GM21367 (cell line): ENCODE measurements at regions not wholly inside any gene's neighbourhood (a gene's known extent, or its start where the extent isn't known, plus 50 kb on each side); places are given as distances from the start of the nearest gene placed in this dataset.

Experiments
- ATAC-seq: cut with Tn5 transposase; IDR thresholded peaks from one replicate; pipeline ENCODE4 v1.9.1; 2021; ENCODE audit not compliant: unreplicated experiment

GRCh38 chr11:134584706-134585445, 172.8 kb upstream of the B3GAT1 start:
- no peak for ATAC-seq

GRCh38 chr11:134584001-134584561, 172.0 kb upstream of the B3GAT1 start:
- no peak for ATAC-seq

GRCh38 chr11:134583397-134583990, 171.5 kb upstream of the B3GAT1 start:
- ATAC-seq = no peak

GRCh38 chr11:134582770-134583095, 170.7 kb upstream of the B3GAT1 start:
- no peak for ATAC-seq

- ATAC-seq = no peak
Measured at GRCh38 chr11:134581966-134582769, 170.1 kb upstream of the B3GAT1 start.

- ATAC-seq = no peak
Measured at GRCh38 chr11:134581121-134581626, 169.1 kb upstream of the B3GAT1 start.

- ATAC-seq = no peak
Measured at GRCh38 chr11:134580610-134580975, 168.6 kb upstream of the B3GAT1 start.

- ATAC-seq = no peak
Measured at GRCh38 chr11:134579724-134580609, 167.9 kb upstream of the B3GAT1 start.

- no peak for ATAC-seq
Measured at GRCh38 chr11:134578807-134579723, 167.0 kb upstream of the B3GAT1 start.

GRCh38 chr11:134577751-134578395, 165.8 kb upstream of the B3GAT1 start:
- ATAC-seq = no peak

- ATAC-seq = no peak
Measured at GRCh38 chr11:134576721-134577171, 164.7 kb upstream of the B3GAT1 start.

- no peak for ATAC-seq
Measured at GRCh38 chr11:134576286-134576685, 164.2 kb upstream of the B3GAT1 start.

- ATAC-seq = no peak
Measured at GRCh38 chr11:134575504-134576230, 163.6 kb upstream of the B3GAT1 start.

- no peak for ATAC-seq
Measured at GRCh38 chr11:134574947-134575346, 162.9 kb upstream of the B3GAT1 start.

- no peak for ATAC-seq
Measured at GRCh38 chr11:134574425-134574824, 162.4 kb upstream of the B3GAT1 start.

GRCh38 chr11:134573857-134574256, 161.8 kb upstream of the B3GAT1 start:
- no peak for ATAC-seq

GRCh38 chr11:134572741-134573675, 161.0 kb upstream of the B3GAT1 start:
- no peak for ATAC-seq
